SU-DHL-6 (cell line): ENCODE measurements at regions not wholly inside any gene's neighbourhood (a gene's known extent, or its start where the extent isn't known, plus 50 kb on each side); places are given as distances from the start of the nearest gene placed in this dataset.

Experiments
- CTCF ChIP-seq: fragments of 200-600 bp; sonication (generic); IDR thresholded peaks from one replicate; pipeline ENCODE4 v1.5.1; 2017; ENCODE audit warnings: antibody characterized with exemption, mild to moderate bottlenecking, low read length, moderate library complexity; ENCODE audit not compliant: insufficient read depth, poor library complexity, severe bottlenecking
- EZH2phosphoT487 ChIP-seq: fragments of 200-600 bp; sonication (generic), shearing (Covaris generic); conservative IDR thresholded peaks from 2 replicates; pipeline ENCODE4 v1.6.1; 2018; ENCODE audit warnings: mild to moderate bottlenecking, antibody characterized with exemption, low read length, moderate library complexity, mixed read lengths

GRCh38 chr2:12504443-12504842 lies 212.3 kb upstream of the TRIB2 start:
- TF ChIP-seq CTCF, result no peak
- no peak for TF ChIP-seq EZH2phosphoT487
